T-helper 2 cell treated with Interferon-gamma antibody and Interleukin-4, amounts not matched to agents 5 μg/mL and 100 μg/mL, for 36 hours (primary cell): ENCODE measurements at regions not wholly inside any gene's neighbourhood (a gene's known extent, or its start where the extent isn't known, plus 50 kb on each side); places are given as distances from the start of the nearest gene placed in this dataset.

ENCODE experiments used
- DNase-seq: peaks from one replicate; pipeline ENCODE4 v3.0.0; 2021; ENCODE audit warnings: low spot score
- H3K27ac Mint-ChIP-seq: one replicate; pipeline ENCODE4 v1.8.0; 2021; ENCODE audit warnings: mild to moderate bottlenecking, mixed read lengths
- H3K27me3 Mint-ChIP-seq: one replicate; pipeline ENCODE4 v1.8.0; 2021; ENCODE audit warnings: low read depth, mixed read lengths
- H3K36me3 Mint-ChIP-seq: one replicate; pipeline ENCODE4 v1.8.0; 2021; ENCODE audit warnings: low read depth, mixed read lengths
- H3K4me1 Mint-ChIP-seq: one replicate; pipeline ENCODE4 v1.8.0; 2021; ENCODE audit warnings: low read depth, mixed read lengths
- H3K4me3 Mint-ChIP-seq: one replicate; pipeline ENCODE4 v1.8.0; 2022; ENCODE audit warnings: mild to moderate bottlenecking, moderate library complexity, mixed read lengths
- H3K9me3 Mint-ChIP-seq: one replicate; pipeline ENCODE4 v1.8.0; 2021; ENCODE audit warnings: mixed read lengths

DNA sequence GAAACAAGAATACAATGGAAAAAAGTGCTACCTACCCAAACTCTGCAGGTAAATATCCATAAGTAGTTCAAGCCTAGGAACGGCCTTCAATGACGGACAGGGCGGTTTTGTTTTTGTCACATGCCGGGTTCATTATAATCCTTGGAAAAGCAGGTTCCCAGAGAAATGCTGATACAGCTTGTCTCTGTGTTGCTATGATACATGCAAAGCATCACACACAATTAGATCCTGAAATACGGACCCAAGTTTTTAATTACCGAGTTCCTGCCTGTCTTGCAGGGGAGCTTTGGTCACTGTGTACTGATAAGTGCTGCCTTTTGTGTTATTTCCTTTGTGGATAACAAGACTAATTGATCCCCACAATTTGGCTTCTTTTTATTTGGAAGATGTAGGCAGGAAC, 217.4 kb downstream of the HAPSTR1 start:
- H3K9me3 Mint-ChIP-seq = no peaks in the 10 kb centered on the region
- H3K27ac Mint-ChIP-seq = no peak overlapping the region
- H3K4me1 Mint-ChIP-seq = no peaks in the 10 kb centered on the region
- DNase-seq = no peak
- no peaks in the 10 kb centered on the region for H3K36me3 Mint-ChIP-seq
- no peak overlapping the region for H3K4me3 Mint-ChIP-seq
- no peaks in the 10 kb centered on the region for H3K27me3 Mint-ChIP-seq

DNA sequence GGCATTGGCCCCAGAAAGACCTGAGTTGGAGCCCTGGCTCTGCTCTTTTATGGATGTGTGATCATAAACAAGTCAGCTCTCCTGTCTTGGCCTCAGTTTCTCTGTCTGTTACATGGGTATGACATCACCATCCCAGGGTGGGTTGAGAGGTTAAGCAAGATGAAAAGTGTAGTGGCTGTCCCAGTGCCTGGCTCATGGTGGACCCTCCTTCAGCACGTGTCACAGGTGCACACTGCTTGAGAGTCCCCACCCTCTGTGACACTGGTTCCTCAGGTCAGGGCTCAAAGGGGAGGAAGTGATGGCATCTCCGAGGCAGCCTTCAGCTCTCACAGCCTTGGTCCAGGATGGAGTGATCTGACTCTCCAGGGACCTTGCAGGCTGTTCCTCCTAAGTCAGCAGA, 218.4 kb downstream of the HAPSTR1 start:
- Mint-ChIP-seq H3K4me3 (no peak overlapping the region), H3K27me3 (no peaks in the 10 kb centered on the region), H3K36me3 (no peaks in the 10 kb centered on the region), H3K27ac (no peak overlapping the region), H3K4me1 (no peaks in the 10 kb centered on the region), H3K9me3 (no peaks in the 10 kb centered on the region)
- DNase-seq = no peak

DNA sequence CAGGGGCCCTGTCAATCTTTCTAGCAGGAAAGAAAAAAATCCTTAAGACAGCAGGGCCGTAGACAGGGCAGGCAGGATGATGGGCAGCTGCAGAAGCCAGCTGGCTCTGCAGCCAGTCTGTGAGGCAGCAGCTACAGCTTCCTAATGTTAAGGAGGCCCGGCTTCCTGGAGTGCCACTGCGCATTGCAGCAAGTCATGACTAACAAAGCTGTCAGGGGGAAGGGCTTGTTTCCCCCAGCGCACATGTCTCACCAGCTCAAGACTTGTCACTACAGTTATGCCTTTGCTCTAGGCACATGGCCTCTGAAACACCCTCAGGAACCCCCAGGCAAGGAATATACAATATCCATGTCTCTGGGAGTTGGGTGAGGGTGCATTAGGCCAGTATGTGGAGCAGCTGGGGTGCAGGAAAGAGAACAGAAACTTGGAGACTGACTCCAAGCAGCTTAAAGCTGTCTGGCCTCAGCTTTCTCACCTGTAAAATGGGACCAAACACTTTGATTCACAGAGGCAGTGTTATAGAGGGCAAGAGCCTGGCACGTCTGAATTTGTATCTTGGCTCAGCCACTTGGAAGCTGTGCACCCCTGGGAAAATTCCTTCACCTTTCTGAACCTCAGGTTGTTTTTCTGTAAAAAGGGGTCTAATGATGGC, 220.0 kb downstream of the HAPSTR1 start:
- no peaks in the 10 kb centered on the region for H3K36me3 Mint-ChIP-seq
- H3K9me3 Mint-ChIP-seq = peaks cover 7% of the 10 kb centered on the region
- no peak for DNase-seq
- H3K27ac Mint-ChIP-seq = no peak overlapping the region
- no peaks in the 10 kb centered on the region for H3K4me1 Mint-ChIP-seq
- H3K27me3 Mint-ChIP-seq = no peaks in the 10 kb centered on the region
- H3K4me3 Mint-ChIP-seq = no peak overlapping the region

DNA sequence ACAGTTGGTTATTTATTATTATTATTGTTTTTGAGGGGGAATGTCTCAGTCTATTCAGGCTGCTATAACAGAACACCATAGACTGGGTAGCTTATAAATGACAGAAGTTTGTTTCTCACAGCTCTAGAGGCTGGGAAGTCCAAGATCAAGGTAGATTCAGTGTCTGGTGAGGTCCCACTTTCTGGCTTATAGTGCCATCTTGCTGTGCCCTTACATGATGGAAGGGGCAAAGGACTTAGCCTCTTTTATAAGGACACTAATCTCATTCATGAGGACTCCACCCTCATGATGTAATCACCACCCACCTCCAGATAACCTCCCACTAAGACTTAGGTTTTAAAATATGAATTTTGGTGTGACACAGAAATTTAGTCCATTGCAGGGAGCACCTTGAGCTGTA, 224.6 kb downstream of the HAPSTR1 start:
- Mint-ChIP-seq H3K27me3 (no peaks in the 10 kb centered on the region), H3K4me1 (no peaks in the 10 kb centered on the region), H3K4me3 (no peak overlapping the region), H3K9me3 (peaks cover 20% of the 10 kb centered on the region), H3K36me3 (no peaks in the 10 kb centered on the region), H3K27ac (no peak overlapping the region)
- no peak for DNase-seq

DNA sequence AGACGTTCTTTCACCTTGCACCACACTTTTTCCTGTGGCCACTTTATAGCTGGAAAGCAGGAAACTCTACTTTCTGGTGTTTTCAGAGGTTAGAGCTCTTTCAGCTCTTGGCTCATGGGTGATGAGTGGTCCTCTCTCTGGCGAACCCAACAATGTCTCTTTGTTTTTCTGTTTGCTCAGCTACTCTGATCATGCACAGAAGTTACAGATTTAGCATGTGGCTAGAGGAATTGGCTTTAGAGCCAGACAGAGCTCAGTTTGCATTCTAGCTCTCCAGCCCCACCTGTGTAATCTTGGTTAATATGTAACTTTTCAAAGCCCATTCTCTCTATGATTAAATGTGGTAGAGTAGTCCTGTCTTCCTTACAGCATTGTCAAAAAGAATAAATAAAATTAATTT, 225.2 kb downstream of the HAPSTR1 start:
- Mint-ChIP-seq H3K4me1 (no peaks in the 10 kb centered on the region), H3K27ac (no peak overlapping the region), H3K4me3 (no peak overlapping the region), H3K9me3 (peaks cover 20% of the 10 kb centered on the region), H3K36me3 (no peaks in the 10 kb centered on the region), H3K27me3 (no peaks in the 10 kb centered on the region)
- no peak for DNase-seq

DNA sequence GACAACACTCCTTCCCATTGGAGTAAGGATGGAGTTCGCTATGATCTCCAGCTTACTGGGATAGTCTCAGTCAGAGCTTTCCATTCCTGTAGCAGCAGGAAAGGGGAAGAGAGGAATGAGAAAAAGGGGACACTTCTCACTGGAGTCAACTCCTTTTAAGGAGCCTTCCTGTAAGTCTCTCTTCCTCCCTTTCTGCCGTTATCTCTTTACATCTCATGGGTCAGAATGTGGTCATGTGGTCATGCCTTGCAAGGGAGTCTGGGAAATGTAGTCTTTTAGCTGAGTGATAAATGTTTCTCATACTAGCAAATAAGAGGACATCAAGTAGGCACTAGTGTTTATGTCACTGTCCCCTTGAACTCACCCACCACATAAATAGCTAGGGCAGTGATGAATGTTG, 227.3 kb downstream of the HAPSTR1 start:
- Mint-ChIP-seq H3K4me3 (no peak overlapping the region), H3K36me3 (no peaks in the 10 kb centered on the region), H3K27ac (no peak overlapping the region), H3K4me1 (no peaks in the 10 kb centered on the region), H3K27me3 (no peaks in the 10 kb centered on the region), H3K9me3 (peaks cover 20% of the 10 kb centered on the region)
- no peak for DNase-seq

DNA sequence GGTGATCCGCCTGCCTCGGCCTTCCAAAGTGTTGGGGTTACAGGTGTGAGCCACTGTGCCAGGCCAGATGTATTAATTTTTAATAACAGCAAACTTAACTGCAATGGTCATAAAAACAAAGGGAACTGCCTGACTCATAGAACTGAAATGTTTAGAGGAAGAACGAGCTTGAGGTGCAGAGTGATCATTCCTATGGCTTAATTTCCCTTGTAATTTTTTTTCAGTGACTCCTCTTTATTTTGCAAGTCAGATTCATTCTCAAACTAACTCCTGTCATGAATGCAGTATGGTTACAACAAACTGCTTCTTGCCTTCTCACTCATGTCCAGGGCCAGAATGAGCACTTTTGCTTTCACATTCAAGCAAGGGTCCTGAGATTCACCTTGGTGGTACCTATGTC, 231.3 kb downstream of the HAPSTR1 start:
- peaks cover 11% of the 10 kb centered on the region for H3K9me3 Mint-ChIP-seq
- H3K36me3 Mint-ChIP-seq = no peaks in the 10 kb centered on the region
- H3K4me3 Mint-ChIP-seq = no peak overlapping the region
- H3K4me1 Mint-ChIP-seq = no peaks in the 10 kb centered on the region
- no peak overlapping the region for H3K27ac Mint-ChIP-seq
- DNase-seq = no peak
- H3K27me3 Mint-ChIP-seq = no peaks in the 10 kb centered on the region

DNA sequence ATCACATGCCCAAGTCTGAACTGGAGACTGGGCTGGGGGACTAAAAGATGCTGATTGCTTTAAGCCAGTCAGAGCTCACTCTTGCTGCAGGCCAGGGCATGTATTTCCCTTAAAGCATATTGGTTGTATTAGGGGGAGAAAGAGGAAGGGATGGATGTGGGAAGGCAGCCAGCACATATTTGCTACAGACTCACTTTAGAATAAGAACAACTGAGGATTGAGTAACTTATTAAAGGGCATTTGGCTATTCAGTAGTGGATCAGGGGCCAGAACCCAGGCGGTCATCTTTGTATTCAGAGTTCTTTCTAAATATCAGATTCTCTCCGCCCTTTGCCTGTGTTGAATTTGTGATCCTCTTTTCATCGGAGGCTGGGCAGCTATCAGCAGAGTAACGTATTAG, 231.7 kb downstream of the HAPSTR1 start:
- no peaks in the 10 kb centered on the region for H3K4me1 Mint-ChIP-seq
- H3K4me3 Mint-ChIP-seq = no peak overlapping the region
- DNase-seq = no peak
- no peaks in the 10 kb centered on the region for H3K27me3 Mint-ChIP-seq
- H3K9me3 Mint-ChIP-seq = peaks cover 9% of the 10 kb centered on the region
- H3K36me3 Mint-ChIP-seq = no peaks in the 10 kb centered on the region
- H3K27ac Mint-ChIP-seq = no peak overlapping the region

DNA sequence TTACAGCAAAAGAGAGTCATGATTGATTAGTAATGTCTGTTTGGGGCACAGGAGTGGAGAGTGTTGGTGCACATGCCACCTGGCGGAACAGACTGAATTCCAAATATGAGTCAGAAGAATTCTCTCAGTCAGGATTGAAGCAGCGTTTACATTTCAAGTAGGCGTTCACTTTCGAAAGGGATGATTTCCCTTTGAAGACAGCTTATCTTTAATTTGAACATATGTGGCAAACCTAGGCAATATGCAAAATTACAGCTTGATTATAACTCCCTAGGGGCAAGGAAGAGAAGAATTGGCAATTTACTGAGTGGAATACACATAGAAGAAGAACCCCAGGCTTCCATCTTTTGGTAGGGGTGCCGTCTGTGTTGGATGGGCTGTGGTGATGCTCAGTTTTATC, 235.8 kb downstream of the HAPSTR1 start:
- Mint-ChIP-seq H3K9me3 (no peaks in the 10 kb centered on the region), H3K36me3 (no peaks in the 10 kb centered on the region), H3K4me1 (no peaks in the 10 kb centered on the region), H3K4me3 (no peak overlapping the region), H3K27ac (no peak overlapping the region), H3K27me3 (no peaks in the 10 kb centered on the region)
- no peak for DNase-seq

DNA sequence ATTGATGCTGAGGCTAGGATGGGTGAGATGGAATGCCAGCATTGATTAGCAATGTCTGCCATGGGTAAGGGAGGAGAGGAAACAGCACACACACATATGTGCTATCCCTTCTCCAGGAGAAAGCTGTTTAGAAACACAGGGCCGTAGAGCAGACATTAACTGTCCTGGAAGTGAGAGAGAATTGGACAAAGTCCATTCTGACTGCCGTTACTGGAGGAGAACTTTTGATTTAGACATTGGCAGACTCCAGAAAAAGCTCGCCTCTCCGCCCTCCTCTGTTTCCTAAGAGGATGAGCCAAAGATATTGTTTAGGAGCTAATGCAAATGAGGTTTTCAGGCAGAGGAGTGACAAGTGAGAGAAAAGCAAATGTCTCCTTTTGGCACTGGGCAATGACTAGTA, 237.0 kb downstream of the HAPSTR1 start:
- H3K4me1 Mint-ChIP-seq = no peaks in the 10 kb centered on the region
- H3K27ac Mint-ChIP-seq = no peak overlapping the region
- H3K4me3 Mint-ChIP-seq = no peak overlapping the region
- no peaks in the 10 kb centered on the region for H3K27me3 Mint-ChIP-seq
- no peaks in the 10 kb centered on the region for H3K9me3 Mint-ChIP-seq
- no peak for DNase-seq
- no peaks in the 10 kb centered on the region for H3K36me3 Mint-ChIP-seq

DNA sequence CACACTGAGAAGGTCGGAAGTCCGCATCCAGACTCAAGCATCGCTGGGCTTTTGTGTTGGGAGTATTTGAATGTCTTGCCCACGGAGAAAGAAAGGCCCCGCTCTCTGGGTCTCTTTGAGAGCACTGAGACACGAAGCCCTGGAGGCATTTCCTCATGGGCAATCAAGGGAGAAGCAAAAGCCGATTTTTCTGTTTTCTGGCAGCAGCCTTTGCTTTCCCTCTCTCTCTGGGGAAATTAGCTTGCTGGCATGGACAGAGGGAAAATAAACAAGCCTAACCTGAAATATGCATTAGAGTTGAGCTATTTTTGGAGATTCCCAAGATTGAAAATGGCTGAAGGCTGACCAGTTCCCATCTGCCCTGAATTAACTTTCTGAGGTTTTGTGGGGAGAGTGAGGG, 238.7 kb downstream of the HAPSTR1 start:
- Mint-ChIP-seq H3K4me3 (no peak overlapping the region), H3K9me3 (no peaks in the 10 kb centered on the region), H3K36me3 (no peaks in the 10 kb centered on the region), H3K27ac (no peak overlapping the region), H3K27me3 (no peaks in the 10 kb centered on the region), H3K4me1 (no peaks in the 10 kb centered on the region)
- DNase-seq = no peak

DNA sequence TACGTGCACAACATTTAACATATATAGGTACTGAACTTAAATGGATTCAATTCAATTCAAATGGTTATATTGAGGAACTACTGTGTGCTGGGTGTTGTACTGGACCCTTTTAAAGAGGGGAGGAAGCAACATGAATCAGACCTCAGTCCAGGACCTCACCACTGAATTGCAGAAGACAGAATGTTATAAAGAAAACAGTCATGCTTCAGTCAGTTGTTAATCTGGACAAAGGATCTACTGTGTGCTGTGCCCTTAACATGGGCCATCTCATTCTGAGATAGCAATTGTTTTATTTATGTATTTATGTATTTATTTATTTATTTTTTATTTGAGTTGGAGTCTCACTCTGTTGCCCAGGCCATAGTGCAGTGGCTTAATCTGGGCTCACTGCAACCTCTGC, 240.1 kb downstream of the HAPSTR1 start:
- Mint-ChIP-seq H3K27ac (no peak overlapping the region), H3K9me3 (no peaks in the 10 kb centered on the region), H3K27me3 (no peaks in the 10 kb centered on the region), H3K36me3 (no peaks in the 10 kb centered on the region), H3K4me1 (no peaks in the 10 kb centered on the region), H3K4me3 (no peak overlapping the region)
- no peak for DNase-seq

DNA sequence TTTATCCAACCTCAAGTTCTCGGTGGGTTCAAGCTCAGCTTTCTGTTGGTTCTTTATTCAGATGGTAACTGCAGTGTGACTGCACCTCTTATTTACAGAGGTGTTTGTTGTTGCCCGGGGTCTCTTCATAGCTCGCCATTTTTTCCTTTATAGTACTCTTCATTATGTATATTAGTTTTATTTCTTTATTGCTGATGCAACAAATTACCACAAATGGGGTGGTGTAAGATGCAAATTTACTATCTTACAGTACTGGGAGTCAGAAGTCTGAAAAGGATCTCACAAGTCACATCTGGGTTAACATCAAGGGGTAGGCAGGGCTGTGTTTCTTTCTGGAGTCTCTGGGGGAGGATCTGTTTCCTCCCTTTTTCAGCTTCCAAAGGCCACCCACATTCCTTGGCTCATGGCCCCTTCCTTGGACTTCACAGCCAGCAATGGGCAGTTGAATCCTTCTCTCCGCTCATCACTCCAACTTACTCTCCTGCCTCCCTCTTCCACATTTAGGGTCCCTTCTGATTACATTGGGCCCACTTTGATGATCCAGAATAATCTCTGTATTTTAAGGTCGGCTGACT, 241.2 kb downstream of the HAPSTR1 start:
- no peaks in the 10 kb centered on the region for H3K36me3 Mint-ChIP-seq
- H3K27me3 Mint-ChIP-seq = no peaks in the 10 kb centered on the region
- H3K4me3 Mint-ChIP-seq = no peak overlapping the region
- no peak overlapping the region for H3K27ac Mint-ChIP-seq
- H3K9me3 Mint-ChIP-seq = no peaks in the 10 kb centered on the region
- no peak for DNase-seq
- no peaks in the 10 kb centered on the region for H3K4me1 Mint-ChIP-seq

DNA sequence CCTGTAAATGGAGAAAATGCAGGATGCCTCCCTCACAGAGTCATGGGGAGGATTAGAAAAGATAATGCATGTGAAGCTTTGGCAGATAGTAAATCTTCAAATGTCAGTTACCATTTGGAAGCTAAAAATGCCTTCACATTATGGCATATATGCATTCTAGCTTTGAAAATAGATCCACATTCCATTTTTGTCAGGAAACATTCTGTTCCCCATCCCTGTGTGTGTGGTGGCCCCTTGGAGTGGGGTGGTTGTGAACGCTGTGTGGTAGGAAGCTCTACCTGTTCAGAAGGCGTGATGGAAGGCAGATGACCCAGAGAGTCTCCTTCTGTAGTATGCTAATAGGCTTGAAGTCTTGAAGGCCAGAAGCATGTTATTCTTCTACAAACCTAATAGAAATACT, 242.0 kb downstream of the HAPSTR1 start:
- no peaks in the 10 kb centered on the region for H3K27me3 Mint-ChIP-seq
- H3K27ac Mint-ChIP-seq = no peak overlapping the region
- H3K4me1 Mint-ChIP-seq = no peaks in the 10 kb centered on the region
- no peak for DNase-seq
- no peaks in the 10 kb centered on the region for H3K36me3 Mint-ChIP-seq
- H3K4me3 Mint-ChIP-seq = no peak overlapping the region
- no peaks in the 10 kb centered on the region for H3K9me3 Mint-ChIP-seq

DNA sequence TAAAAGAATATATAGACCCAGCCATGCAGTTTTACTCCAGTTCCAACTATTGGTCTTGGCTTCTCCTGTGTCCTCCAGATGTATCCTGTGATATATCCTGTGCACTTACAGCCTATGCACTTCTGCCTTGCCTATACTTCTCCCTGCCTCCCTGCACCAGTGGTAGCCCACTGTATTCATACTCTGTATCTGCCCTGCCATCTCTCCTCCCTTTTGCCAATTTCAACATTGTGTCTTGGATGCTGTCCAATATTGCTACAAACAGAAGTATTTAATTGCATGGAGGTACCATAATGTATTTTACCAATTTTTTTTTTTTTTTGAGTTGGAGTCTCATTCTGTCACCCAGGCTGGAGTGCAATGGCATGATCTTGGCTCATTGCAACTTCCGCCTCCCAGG, 242.7 kb downstream of the HAPSTR1 start:
- no peaks in the 10 kb centered on the region for H3K36me3 Mint-ChIP-seq
- no peaks in the 10 kb centered on the region for H3K9me3 Mint-ChIP-seq
- DNase-seq = no peak
- H3K4me1 Mint-ChIP-seq = no peaks in the 10 kb centered on the region
- no peak overlapping the region for H3K4me3 Mint-ChIP-seq
- no peak overlapping the region for H3K27ac Mint-ChIP-seq
- no peaks in the 10 kb centered on the region for H3K27me3 Mint-ChIP-seq
